Fibroblast of skin of left biceps (primary cell): ENCODE measurements at regions not wholly inside any gene's neighbourhood (a gene's known extent, or its start where the extent isn't known, plus 50 kb on each side); places are given as distances from the start of the nearest gene placed in this dataset.
"Not testable (repeated sequence)": the region's sequence is repeated elsewhere in the genome, so short reads cannot be mapped to it uniquely, and the experiment has no call there.

Source experiments
- DNase-seq, 2 experiments: peaks; one replicate each; pipeline ENCODE4 v3.0.0-alpha.2; 2013; ENCODE audit warnings: low read depth in 2 of 2

DNA sequence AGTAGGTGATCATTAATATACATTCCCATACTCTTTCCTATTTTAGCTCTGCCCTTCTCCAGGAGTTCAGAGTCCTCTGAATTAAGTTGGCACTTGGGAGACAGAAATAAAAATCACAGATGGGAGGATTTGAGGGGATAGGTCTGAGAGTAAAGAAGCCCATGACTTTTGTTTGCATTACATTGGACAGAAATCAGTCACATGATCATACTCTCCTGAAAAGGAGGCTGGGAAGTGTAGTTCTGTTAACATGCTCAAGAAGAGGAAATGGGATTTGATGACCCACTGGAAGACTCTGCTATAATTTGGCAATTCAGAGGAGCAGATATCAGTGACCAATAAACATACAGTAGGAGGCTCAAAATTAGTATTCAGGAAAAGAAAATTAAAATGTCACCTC, 674.9 kb upstream of the C16orf82 start:
- no peak for DNase-seq

DNA sequence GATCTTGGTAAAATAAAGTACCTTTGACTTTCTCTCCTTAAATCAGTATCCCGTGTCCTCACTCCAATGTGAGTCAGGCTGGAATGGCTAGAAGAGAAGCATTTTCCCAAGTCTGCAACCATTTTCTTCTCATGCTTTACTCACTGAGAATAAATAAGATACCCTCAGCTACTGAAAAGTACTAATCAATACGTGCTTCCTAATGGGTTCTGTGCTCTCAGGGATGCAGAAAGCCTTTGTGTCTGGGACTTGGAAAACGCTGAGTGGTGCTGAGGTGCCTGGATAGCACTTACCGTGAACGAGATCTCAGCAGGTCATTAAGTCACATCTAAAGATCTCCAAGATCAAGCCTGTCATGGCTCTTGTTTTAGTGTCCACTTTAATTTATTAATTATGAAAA, 672.3 kb upstream of the C16orf82 start:
- DNase-seq, result no peak

DNA sequence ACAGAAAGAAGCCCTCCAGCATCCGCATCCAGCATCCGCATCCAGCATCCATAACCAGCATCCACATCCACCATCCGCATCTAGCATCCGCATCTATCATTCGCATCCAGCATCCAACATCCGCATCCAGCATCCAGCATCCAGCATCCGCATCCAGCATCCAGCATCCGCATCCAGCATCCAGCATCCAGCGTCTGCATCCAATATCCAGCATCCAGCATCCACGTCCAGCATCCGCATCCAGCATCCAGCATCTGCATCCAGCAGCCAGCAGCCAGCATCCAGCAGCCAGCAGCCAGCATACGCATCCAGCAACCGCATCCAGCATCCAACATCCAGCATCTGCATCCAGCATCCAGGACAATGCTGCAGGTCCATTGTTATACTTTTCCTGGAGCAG, 671.0 kb upstream of the C16orf82 start:
- no peak for DNase-seq

DNA sequence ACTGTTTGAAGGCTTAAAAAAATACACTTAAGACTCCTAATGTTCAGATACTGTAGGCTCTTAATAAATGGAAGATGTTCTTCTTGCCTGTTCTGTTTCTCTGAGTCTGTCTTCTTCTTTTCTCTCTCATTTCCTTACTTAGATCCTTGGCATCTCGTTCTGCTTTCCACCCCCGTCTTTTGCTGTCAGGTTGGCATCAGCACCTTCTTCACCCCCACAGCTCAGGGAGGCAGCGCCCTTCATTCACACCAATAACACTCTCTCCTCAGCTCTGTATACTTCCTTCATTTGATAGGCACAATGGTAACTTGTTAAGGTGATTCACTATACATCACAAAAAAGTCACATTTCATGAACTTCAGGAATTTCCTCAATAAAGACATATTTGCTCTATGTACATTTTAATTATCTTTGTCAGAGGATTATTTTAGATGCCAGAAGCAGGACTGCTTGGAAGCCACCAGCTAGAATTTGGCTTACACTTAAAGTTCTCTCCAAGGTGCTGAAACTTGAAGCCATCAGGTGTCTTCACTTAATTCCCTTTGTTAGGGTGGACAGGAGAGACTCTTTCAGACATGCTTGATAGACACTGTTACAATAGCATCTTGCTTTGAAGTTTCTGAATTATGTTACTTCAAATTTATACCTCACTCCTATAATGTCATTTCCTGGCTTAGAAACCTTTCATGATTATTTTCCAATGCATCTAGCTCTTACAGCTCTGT, 670.1 kb upstream of the C16orf82 start:
- DNase-seq, result no peak

DNA sequence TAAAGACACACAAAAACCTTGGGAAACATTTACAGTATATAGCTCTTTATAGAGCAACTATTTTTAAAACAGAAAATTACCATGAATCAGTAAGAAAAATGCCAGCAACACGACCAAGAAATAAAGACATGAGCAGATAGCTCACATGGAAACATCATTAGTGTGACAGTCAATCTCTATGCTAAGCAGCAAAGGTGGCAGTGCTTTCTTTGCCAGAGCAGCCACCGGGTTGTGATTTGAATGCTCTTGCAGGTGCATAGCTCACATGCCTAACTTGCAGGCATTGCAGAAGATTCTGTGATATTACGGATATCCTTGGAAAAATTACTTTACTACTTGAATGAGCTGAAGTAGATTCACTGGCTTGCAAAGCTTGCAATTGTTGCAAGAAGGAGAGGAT, 652.9 kb upstream of the C16orf82 start:
- no peak for DNase-seq

DNA sequence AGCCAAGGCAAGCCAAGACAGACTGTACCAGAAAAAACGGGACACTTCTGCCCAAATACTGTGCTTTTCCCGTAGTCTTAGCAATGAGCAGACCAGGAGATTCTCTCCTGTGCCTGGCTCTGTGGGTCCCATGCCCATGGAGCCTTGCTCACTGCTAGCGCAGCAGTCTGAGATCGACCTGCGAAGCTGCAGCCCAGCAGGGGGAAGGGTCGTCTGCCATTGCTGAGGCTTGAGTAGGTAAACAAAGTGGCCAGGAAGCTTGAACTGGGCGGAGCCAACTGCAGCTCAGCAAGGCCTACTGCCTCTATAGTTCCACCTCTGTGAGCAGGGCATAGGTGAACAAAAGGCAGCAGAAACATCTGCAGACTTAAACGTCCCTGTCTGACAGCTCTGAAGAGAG, 647.3 kb upstream of the C16orf82 start:
- not testable (repeated sequence) for DNase-seq

DNA sequence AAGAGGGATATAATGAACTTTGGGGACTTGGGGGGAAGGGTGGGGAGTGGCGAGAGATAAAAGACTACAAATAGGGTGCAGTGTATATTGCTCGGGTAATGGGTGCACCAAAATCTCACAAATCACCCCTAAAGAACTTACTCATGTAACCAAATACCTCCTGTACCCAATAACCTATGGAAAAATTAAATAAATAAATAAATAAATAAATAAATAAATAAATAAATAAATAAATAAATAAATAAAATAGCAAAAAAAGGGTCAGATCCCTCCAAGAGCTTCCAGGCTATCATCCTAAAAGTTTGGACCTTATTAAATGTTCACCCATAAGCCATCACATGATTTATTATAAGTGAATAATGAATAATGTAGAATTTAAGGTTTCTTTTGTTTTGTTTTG, 636.1 kb upstream of the C16orf82 start:
- no peak for DNase-seq

DNA sequence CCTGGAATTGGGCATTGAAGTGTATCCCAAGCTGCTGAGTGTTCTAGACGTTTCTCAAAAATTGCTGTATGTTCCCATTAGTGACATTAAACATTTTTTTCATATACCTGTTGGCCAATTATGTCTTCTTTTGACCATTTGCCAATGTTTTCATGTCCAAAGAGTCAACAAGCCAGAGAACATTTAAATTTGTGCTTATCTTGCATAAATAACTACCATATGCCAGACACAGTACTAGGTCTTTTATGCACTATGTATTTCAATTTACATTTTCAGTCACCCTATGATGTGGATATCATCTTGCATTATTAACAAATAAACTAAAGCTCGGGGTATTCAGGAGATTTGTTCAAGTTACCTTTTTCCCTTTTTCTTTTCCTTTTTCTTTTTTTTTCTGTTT, 632.9 kb upstream of the C16orf82 start:
- DNase-seq, result no peak

DNA sequence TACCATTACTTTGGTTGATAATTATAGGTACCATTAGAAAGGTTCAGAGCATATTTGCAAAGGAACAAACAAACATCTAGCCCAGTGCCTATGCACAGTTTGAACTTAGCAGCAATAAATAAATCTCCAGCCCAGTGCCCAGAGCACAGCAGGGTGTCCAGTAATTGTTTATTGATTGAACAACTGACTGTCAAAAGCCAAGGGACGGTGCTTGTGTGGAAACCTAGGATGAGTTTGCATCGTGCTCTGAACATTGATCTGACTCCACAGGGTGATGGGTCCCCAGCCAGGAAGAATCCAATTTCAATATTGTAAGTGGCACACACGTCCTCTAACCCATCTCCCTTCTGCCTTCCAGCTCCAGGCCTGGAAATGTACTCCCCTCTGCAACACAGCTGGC, 625.5 kb upstream of the C16orf82 start:
- DNase-seq, result no peak

DNA sequence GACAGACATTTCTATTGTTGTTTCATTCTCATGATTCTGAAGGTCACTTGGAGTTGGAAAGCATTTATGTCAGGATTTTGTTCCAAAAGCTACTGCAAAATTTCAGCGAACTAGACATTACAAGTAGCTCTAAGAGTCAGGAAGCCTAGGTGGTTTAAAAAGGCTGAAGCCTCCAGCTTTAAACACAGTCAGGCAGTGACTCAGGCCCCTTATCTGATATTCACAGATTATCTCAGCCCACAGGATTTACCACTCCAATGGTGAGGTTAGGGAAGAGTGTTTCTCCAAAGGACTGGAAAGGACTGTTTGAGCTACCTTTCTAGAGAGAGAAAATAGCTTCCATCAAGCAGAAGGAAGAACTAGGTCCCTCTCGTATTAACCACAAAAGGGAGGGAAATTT, 624.4 kb upstream of the C16orf82 start:
- no peak for DNase-seq

DNA sequence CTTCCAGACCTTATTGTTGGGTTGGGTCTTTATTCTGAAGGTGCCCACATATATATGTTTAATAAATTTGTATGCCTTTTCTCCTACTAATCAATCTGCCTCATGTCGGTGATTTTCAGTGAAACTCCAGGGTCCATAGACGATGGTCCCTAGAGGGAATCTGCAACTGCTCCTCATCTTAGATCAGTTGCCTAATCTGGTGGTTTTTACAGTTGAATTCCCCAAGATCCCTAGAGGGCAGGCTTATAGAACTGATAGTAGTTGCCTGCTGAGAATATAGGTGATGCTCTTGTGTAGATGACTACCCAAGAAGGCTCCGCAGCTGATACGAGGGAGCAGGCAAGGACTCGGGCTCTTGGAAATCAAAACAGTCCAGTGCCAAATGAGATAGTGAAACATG, 619.2 kb upstream of the C16orf82 start:
- DNase-seq, result no peak

DNA sequence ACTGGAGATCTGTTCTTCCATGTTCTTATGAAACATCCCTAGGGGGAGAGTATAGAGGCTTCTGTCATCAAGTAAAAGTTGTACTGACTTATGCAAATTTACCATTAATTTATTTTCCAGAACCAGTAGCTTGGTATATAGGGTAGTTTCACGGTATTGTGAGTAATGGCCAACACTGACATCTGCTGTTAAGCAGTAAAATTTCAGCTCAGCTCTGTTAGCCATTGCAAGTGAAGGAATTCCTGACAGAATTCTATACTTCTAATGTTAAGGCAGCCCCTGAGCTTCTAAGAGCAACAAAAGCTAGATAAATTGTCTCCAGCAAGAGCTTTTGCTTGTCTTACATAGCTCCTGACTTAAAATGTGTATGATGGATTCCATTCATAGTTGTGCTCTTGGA, 613.5 kb upstream of the C16orf82 start:
- DNase-seq, result no peak

DNA sequence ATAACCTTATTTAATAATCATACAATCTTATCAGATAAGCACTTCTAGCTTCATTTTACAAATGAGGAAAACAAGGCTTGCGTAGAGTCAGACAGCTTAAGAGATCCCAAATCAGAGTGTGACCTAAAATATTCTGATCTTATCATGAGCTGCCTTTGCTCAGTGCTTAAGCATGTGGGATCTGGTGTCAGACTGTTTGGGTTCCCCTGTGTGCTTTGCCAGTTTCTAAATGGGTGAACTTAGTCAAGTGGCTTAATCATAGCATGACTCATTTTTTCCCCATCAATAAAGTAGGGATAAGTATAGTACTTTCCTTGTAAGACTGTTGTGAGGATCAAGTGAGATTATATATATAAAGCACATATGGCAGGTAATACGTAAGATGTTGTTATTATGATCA, 612.6 kb upstream of the C16orf82 start:
- no peak for DNase-seq

DNA sequence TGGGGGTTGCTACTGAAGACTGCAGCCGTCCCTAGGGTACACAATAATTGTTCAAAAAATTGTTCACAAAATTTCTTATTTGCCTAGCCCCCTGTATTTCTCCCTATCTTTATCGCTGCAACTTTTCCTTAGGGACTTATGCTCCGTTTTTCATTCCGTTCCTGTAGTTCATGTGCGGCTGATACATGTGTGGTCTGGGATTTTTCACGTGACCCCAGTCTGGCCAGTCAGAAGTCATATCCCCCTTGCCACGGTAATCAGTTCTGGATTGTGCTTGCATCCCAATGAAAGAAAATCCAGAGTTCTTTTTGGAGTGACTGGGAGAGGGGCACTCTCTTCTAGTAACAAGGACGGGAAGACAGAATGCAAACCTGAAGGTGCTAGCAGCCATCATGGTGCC, 610.7 kb upstream of the C16orf82 start:
- no peak for DNase-seq

DNA sequence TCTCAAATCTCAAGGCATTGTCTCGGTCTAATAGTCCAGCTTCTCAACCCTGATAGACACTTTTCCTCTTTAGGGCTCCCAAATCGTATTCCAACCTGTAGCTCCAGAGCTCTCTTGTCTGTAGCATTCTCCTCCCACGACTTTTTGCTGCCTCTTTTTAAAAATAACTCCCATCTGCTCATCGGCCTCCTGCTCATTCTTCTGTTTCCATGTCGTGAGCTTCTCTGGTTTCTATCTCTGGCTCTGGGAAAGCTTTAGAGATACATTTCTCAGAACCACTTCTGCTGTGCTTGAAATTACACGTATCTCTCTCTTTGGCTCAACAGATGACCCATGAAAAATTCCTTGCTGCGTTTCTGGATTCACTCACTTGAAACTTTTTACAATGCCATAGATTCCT, 609.6 kb upstream of the C16orf82 start:
- DNase-seq, result no peak

DNA sequence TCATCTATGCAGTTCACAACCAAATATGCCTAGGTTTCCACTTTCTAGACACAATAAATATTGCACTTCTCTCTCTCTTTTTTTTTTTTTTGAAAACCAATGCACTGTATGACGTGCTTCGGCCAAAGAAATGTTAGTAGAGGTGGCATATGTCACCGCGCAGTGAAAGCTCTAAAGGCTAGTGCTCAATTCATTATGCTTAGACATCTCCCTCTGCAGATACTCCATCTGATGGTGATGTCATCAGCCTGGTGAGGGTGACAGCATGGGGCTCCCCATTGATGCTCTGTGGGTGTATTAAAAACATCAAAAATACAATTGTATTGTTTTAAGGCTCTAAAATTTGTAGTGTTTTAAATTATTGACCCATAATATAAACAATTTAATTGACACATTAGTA, 608.8 kb upstream of the C16orf82 start:
- no peak for DNase-seq

DNA sequence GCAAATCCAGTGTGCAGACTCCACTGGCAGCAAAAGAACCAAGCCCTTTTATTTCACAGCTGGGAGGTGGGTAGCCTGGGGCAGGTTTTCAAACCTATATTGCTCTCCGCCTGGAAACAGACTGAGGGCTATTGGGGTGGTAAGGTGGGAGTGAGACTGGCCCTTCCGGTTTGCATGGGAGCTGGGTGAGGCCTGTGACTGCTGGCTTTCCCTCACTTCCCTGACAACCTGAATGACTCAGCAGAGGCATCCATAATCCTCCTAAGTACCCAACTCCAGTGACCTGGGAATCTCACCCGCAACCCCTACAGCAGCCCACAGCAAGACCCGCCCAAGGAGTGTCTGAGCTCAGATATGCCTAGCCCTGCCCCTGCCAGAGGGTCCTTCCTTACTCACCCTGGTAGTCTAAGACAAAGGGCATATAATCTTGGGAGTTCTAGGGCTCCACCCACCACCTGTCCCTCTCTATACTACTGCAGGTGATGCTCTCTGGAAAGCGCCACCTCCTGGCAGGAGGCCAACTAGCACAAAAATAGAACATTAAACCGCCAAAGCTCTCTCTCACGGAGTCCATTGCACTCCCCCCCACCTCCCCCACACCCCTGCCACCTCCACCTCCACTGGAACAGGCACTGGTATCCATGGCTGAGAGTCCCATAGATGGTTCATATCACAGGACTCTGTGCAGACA, 602.0 kb upstream of the C16orf82 start:
- no peak for DNase-seq

DNA sequence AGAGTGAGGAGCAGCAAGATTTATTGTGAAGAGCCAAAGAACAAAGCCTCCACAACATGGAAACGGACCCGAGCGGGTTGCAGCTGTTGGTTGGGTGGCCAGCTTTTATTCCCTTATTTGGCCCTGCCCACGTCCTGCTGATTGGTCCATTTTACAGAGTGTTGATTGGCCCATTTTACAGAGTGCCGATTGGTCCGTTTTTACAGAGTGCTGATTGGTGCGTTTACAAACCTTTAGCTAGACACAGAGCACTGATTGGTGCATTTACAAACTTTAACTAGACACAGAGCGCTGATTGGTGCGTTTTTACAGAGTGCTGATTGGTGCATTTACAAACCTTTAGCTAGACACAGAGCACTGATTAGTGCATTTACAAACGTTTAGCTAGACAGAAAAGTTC, 592.3 kb upstream of the C16orf82 start:
- DNase-seq, result not testable (repeated sequence)

DNA sequence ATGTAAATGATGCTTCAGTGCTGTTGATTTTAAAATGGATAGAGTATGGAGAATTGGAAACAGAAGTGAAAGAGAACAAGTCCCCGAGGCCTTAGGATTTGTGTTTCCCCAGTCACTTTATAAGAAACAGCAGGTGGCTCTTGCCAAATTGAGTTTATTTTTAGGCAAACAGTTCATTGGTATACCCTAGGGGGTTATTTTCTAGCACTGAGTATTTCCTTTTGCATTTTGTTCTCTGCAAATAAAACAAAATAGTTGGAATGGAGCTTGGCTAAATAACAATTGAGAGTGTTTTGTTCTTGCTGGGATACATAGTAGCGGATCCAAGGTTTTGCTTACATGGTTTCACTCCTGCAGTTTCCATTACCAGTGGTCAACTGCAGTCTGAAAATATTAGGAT, 591.1 kb upstream of the C16orf82 start:
- DNase-seq, result no peak

DNA sequence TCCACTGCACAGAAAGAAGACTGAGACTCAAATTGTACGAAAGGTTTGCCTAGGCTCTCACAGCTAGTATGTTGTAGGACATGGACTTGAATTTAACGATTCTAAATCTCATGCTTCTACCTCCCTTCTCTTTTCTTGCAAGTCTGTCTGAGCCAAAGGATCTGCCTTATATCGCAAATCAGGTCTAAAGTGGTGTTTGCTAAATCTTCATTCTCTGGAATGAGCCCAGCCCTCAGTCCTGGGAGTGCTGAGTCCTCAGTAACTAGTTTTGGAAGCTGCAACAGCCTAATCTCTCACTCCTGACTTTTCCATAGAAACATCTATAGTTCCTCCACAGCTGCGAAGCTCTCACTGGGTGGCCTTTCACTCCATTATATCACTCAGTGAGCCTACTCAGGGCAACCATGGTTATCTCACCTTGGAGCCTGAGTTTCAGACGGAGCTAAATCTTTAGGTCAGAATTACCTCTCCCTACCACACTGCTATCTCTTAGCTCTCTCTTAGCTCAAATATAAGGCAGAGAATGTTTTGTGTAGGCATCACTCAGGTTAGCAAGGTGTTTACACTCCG, 575.5 kb upstream of the C16orf82 start:
- DNase-seq, result no peak

DNA sequence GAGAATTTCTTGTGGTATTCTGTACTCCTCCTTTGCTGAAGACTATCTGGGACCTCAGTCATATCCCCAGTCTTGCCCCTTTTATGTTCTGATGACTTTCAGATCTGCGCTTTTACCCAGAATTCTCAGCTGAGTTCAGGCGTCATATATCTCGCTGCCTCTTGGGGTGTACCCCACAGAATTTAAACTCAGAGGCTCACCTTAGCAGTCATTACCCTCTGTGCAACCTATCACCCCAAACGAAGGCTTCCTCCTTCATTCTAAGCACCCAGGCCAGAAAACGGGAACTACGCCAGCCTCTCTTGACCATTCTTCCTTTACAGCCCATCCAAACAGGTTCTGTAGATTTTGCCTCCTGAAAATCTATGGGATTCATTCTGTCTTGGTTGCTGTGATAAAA, 574.8 kb upstream of the C16orf82 start:
- no peak for DNase-seq

DNA sequence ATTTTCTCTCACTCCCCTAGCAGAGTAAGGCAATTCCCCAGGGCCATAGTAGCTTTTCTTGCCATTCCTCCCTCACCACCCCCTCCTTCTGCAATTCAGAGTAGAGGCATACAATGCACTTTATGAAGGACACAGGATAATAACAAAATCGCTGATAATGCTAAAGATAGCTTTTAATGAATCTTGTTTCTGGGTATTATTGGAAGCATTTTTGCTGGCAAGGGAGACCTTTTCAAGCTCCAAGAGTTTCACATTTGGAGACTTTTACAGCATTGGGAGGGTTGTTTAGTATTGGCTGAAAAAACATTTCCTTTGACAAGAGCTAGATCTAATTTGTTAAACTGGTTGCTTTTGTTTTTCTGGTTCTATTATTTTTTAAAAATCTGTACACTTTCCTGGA, 573.0 kb upstream of the C16orf82 start:
- no peak for DNase-seq

DNA sequence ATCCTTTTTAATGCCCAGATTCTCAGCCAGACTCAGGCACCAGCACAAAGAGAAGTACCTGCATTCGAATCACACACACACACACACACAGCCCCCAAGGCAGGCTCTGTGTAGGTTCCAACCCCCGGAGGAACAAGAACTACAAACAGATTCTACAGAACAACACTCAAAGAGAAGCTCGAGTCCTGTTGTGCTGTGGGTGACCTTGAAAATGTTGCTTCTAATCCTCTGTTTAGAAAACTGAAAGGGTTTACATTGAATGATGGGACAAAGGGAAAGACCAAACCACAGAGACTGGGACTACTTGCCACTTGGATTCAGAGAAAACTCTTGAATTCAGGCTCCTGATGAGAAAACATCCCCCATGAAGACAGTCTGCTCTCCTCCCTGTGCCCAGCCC, 568.8 kb upstream of the C16orf82 start:
- no peak for DNase-seq
